CD4-positive, CD25-positive, alpha-beta regulatory T cell (primary cell): ENCODE measurements at regions not wholly inside any gene's neighbourhood (a gene's known extent, or its start where the extent isn't known, plus 50 kb on each side); places are given as distances from the start of the nearest gene placed in this dataset.
A peak's percentile ranks its signal among the peaks of the same experiment; 100 is the strongest.
"Not testable (repeated sequence)": the region's sequence is repeated elsewhere in the genome, so short reads cannot be mapped to it uniquely, and the experiment has no call there.

Source experiments
- ATAC-seq, 2 donors: fragments of 150-1000 bp; cut with Tn5 transposase; one replicate each; pipeline ENCODE4 v1.10.0; 2021; ENCODE audit warnings: low read depth in 2 of 2, moderate number of reproducible peaks in 2 of 2, moderate library complexity in 1 of 2
- DNase-seq, 3 donors: peaks; one replicate each; pipeline versions ENCODE4 v3.0.0 to v3.0.0-alpha.2; 2012 to 2022; ENCODE audit warnings: mixed read lengths in 1 of 3
- H3K27ac ChIP-seq: one replicate; pipeline ENCODE4 v1.7.0; 2013; ENCODE audit warnings: mild to moderate bottlenecking, low read length; ENCODE audit not compliant: insufficient read depth, poor library complexity, severe bottlenecking
- H3K27me3 ChIP-seq: one replicate; pipeline ENCODE4 v1.7.0; 2013; ENCODE audit warnings: low read length; ENCODE audit not compliant: control insufficient read depth, insufficient read depth
- H3K36me3 ChIP-seq: one replicate; pipeline ENCODE4 v1.7.0; 2013; ENCODE audit warnings: mild to moderate bottlenecking, low read length, moderate library complexity; ENCODE audit not compliant: control insufficient read depth, insufficient read depth
- H3K4me1 ChIP-seq: 2 replicates; pipeline ENCODE4 v1.7.0; 2013; ENCODE audit warnings: mild to moderate bottlenecking, low read length; ENCODE audit not compliant: insufficient read depth, control insufficient read depth, poor library complexity, severe bottlenecking
- H3K4me3 ChIP-seq: one replicate; pipeline ENCODE4 v1.7.0; 2013; ENCODE audit warnings: low read depth, mild to moderate bottlenecking, low read length, moderate library complexity
- H3K9me3 ChIP-seq, 2 experiments: 1 replicate in 1 of 2; 2 replicates in 1 of 2; pipeline ENCODE4 v1.7.0; 2013; ENCODE audit warnings: low read length in 2 of 2, mild to moderate bottlenecking in 1 of 2, moderate library complexity in 1 of 2; ENCODE audit not compliant: control insufficient read depth in 2 of 2
- H3K27ac Mint-ChIP-seq, 3 donors: one replicate each; pipeline ENCODE4 v1.8.0; 2020 to 2022; ENCODE audit warnings: mild to moderate bottlenecking in 3 of 3, mixed read lengths in 3 of 3, moderate library complexity in 2 of 3
- H3K27me3 Mint-ChIP-seq: one replicate; pipeline ENCODE4 v1.8.0; 2022; ENCODE audit warnings: mild to moderate bottlenecking, mixed read lengths
- H3K36me3 Mint-ChIP-seq: one replicate; pipeline ENCODE4 v1.8.0; 2020; ENCODE audit warnings: mixed read lengths
- H3K4me1 Mint-ChIP-seq, 4 donors: one replicate each; pipeline ENCODE4 v1.8.0; 2020 to 2022; ENCODE audit warnings: mixed read lengths in 4 of 4, mild to moderate bottlenecking in 1 of 4
- H3K4me3 Mint-ChIP-seq, 4 donors: one replicate each; pipeline ENCODE4 v1.8.0; 2020 to 2022; ENCODE audit warnings: mild to moderate bottlenecking in 4 of 4, mixed read lengths in 4 of 4, moderate library complexity in 3 of 4
- H3K9me3 Mint-ChIP-seq, 7 donors: one replicate each; pipeline ENCODE4 v1.8.0; 2020 to 2022; ENCODE audit warnings: mixed read lengths in 7 of 7, mild to moderate bottlenecking in 3 of 7, moderate library complexity in 2 of 7

DNA sequence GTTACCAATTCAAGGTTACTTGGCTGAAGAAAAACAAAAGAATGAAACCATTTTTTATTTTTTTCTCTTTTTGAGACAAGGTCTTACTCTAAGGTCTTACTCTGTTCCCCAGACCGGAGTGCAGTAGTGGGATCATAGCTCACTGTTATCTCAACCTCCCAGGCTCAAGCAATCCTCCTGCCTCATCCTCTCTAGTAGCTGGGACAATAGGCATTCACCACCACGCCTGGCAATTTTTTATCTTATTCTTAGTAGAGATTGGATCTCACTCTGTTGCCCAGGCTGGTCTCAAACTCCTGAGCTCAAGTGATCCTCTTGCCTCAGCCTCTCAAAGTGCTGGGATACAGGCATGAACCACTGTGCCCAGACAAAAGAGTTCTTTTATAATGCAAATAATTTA lies 3732.0 kb upstream of the OR11H1 start:
- not testable (repeated sequence) for H3K27me3 ChIP-seq, H3K36me3 Mint-ChIP-seq, H3K36me3 ChIP-seq, H3K4me1 Mint-ChIP-seq, H3K9me3 Mint-ChIP-seq, H3K27ac ChIP-seq, H3K4me3 Mint-ChIP-seq, H3K4me3 ChIP-seq, H3K4me1 ChIP-seq, H3K27me3 Mint-ChIP-seq, ATAC-seq, H3K27ac Mint-ChIP-seq, H3K9me3 ChIP-seq, DNase-seq

DNA sequence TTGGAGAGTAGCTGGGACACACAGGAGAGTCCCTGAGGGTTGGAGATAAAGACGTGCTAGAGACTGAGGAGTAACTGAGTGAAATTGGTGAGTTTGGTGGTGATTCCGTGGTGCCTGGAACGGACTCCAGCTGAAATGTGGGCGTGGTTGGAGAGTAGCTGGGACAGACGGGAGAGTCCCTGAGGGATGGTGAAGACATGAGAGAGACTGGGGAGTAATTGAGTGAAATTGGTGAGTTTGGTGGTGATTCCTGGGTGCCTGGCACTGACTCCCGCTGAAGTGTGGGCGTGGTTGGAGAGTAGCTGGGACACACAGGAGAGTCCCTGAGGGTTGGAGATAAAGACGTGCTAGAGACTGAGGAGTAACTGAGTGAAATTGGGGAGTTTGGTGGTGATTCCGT lies 3712.5 kb upstream of the OR11H1 start:
- not testable (repeated sequence) for H3K9me3 ChIP-seq, H3K27ac ChIP-seq, H3K36me3 Mint-ChIP-seq, H3K27me3 Mint-ChIP-seq, H3K36me3 ChIP-seq, ATAC-seq, H3K27ac Mint-ChIP-seq, H3K4me3 ChIP-seq, H3K27me3 ChIP-seq, DNase-seq, H3K4me1 Mint-ChIP-seq, H3K4me3 Mint-ChIP-seq, H3K4me1 ChIP-seq
- H3K9me3 Mint-ChIP-seq = peaks cover 0 to 22% (median 4%) of the 10 kb centered on the region in 7 donors

DNA sequence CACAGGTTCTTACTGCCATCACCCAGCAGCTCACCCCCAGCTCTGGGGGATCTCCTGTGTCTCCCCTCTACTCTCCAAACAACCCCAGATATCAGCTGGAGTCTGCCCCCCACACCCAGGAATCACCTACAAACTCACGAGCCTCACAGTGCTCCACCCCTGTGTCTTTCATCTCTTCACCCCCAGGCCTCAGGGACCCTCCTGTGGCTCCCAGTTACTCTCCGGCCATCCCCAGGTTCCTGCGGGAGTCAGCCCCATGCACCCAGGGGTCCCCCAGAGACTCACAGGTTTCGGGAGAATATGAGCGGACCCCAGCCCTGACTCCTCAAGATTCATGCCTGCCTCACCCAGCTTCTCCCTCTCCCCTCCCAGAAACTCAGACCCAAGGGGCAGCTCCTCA lies 3709.1 kb upstream of the OR11H1 start:
- not testable (repeated sequence) for H3K9me3 ChIP-seq, H3K27me3 Mint-ChIP-seq, H3K36me3 Mint-ChIP-seq, H3K4me3 ChIP-seq, DNase-seq, H3K4me1 Mint-ChIP-seq, H3K27me3 ChIP-seq, H3K27ac ChIP-seq, H3K4me1 ChIP-seq, ATAC-seq, H3K36me3 ChIP-seq, H3K27ac Mint-ChIP-seq, H3K4me3 Mint-ChIP-seq
- peaks cover 0 to 22% (median 4%) of the 10 kb centered on the region in 7 donors for H3K9me3 Mint-ChIP-seq

DNA sequence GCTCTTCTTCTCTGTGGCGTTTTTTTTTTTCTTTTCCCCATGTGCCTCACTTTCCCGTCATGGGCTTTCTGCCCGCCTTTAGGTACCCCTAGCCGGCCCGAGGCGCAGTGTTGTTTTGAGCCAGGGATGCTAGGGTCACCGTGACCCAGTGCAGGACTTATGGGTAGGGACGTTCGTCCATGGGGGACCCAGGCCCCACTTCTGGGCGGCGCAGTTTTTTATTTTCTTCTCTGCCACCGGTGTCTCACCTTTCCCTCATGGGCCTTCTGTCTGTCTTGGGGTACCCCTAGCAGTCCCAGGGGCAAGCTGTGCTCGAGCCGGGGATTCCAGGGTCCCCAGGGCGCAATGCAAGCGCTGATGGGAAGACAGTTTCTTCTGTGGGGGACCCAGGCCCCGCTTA lies 3705.7 kb upstream of the OR11H1 start:
- H3K36me3 Mint-ChIP-seq, H3K4me1 Mint-ChIP-seq, H3K4me3 Mint-ChIP-seq, H3K9me3 ChIP-seq, ATAC-seq, DNase-seq, H3K4me3 ChIP-seq, H3K27ac Mint-ChIP-seq, H3K27ac ChIP-seq, H3K27me3 Mint-ChIP-seq, H3K36me3 ChIP-seq, H3K4me1 ChIP-seq, H3K27me3 ChIP-seq: not testable (repeated sequence)
- H3K9me3 Mint-ChIP-seq = peaks cover 0 to 16% (median 0%) of the 10 kb centered on the region in 7 donors

DNA sequence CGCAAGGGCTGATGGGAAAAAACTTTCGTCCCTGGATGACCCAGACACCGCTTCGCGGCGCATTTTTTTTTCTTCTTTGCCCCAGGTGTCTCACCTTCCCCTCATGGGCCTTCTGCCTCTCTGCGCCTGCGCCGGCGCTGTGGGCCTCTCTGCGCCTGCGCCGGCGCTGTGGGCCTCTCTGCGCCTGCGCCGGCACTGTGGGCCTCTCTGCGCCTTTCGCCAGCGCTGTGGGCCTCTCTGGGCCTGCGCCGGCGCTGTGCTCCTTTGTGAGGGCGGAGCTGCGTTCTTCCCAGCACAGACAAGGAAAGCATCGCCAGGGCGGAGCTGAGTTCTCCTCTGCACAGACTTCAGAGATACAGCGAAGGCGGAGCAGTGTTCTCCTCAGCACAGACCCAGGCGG lies 3703.0 kb upstream of the OR11H1 start:
- not testable (repeated sequence) for H3K27ac ChIP-seq, H3K4me3 Mint-ChIP-seq, H3K4me1 Mint-ChIP-seq, H3K36me3 ChIP-seq, H3K36me3 Mint-ChIP-seq, H3K27me3 ChIP-seq, H3K4me3 ChIP-seq, H3K4me1 ChIP-seq, ATAC-seq, H3K9me3 ChIP-seq, DNase-seq, H3K27me3 Mint-ChIP-seq, H3K9me3 Mint-ChIP-seq, H3K27ac Mint-ChIP-seq

DNA sequence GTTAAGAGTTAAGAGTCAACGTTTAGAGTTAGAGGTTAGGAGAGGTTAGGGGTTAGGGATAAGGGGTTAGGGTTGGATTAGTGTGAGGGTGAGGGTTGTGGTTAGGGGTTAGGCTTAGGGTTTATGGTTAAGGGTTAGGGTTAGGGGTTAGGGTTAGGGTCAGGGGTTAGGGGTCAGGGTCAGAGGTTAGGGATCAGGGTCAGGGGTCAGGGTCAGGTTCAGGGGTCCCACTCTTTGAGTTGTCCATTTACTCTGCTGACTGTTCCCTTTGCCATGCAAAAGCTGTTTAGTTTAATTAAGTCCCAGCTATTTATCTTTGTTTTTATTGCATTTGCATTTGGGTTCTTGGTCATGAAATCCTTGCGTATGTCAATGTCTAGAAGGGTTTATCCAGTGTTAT lies 3702.0 kb upstream of the OR11H1 start:
- H3K27me3 Mint-ChIP-seq, H3K4me1 ChIP-seq, H3K4me3 Mint-ChIP-seq, H3K27ac Mint-ChIP-seq, H3K9me3 Mint-ChIP-seq, H3K4me3 ChIP-seq, H3K27me3 ChIP-seq, H3K36me3 Mint-ChIP-seq, H3K36me3 ChIP-seq, H3K9me3 ChIP-seq, ATAC-seq, DNase-seq, H3K4me1 Mint-ChIP-seq, H3K27ac ChIP-seq: not testable (repeated sequence)

DNA sequence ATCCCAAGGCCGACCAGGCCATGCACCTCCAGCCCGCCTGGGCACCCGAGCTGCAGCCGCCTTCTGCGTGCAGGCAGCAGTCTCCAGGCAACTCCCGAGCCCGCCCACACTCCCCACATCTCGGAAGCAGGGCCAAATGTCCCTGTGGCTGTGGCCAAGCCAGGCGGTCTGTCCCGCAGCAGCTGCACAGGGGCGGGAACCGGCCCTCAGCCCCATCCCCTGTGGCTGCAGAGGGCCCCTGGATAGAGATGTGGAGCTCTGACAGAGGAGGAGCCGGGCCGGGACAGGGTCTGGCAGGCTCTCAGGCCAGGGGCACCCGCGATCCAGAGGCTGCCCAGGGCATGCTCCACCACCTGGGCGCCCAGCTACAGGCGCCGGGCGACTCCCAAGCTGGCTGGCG lies 3698.6 kb upstream of the OR11H1 start:
- H3K36me3 ChIP-seq, H3K4me3 ChIP-seq, H3K9me3 ChIP-seq, ATAC-seq, H3K27me3 Mint-ChIP-seq, H3K4me1 Mint-ChIP-seq, H3K27ac Mint-ChIP-seq, H3K27me3 ChIP-seq, H3K4me3 Mint-ChIP-seq, H3K36me3 Mint-ChIP-seq, H3K9me3 Mint-ChIP-seq, H3K27ac ChIP-seq, H3K4me1 ChIP-seq: not testable (repeated sequence)
- peak in 2 of 3 donors; percentile 0 to 1 for DNase-seq
